Activated CD4-positive, alpha-beta T cell treated with anti-CD3 and anti-CD28 coated beads for 1 hour (primary cell): ENCODE measurements at regions not wholly inside any gene's neighbourhood (a gene's known extent, or its start where the extent isn't known, plus 50 kb on each side); places are given as distances from the start of the nearest gene placed in this dataset.

Source experiments
- DNase-seq: peaks from one replicate; pipeline ENCODE4 v3.0.0-alpha.2; 2020

DNA sequence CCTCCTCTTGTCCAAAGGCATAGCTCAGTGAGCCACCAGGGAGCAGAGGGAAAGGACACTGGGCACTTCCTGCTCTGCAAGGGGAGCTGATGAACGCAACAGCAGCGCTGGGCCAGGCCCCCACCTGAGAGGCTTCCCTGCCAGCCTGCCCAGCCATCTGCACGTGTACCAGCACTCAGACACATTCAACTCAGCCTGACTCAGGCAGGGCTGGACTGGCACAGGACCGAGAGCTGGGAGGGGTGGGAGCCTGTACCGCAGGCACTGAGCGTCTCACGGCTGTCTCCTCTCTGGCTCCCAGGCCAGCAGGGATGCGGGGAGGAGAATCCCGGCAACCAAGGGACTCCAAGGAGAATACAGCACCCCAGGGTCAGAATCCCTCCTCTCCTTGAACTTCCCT, 411.8 kb downstream of the CTTN start:
- DNase-seq, result no peak

DNA sequence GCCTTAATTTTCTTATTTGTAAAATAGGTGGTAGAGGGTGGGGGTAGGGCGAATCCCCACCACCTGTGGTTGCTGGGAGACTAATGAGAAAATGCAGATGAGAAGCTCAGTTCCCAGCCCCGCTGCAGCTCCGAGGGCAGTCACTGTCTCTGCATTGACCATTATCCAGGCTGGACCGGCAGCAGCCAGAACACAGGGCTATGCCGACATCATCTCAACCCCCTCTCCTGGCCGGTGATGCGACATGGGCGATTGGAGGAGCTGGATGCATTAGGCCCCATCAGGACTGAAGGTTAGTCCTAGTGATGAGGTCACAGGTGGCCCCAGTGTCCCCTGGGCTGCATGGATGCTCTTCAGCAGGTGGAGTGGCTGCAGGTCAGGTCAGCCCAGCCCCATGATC, 412.4 kb downstream of the CTTN start:
- DNase-seq, result no peak

DNA sequence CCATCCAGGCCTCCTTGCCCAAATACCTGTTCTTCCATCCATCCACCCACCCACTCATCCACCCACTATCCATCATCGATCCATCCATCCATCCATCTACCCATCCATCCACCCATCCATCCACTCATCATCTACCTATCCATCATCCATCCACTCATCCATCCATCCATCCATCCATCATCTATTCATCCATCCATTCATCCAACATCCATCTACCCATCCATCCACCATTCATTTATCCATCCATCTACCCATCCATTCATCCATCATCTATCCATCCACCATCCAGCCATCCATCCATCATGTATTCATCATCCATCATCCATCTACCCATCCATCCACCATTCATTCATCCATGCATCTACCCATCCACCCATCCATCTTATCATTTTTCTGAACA, 413.2 kb downstream of the CTTN start:
- DNase-seq, result no peak

DNA sequence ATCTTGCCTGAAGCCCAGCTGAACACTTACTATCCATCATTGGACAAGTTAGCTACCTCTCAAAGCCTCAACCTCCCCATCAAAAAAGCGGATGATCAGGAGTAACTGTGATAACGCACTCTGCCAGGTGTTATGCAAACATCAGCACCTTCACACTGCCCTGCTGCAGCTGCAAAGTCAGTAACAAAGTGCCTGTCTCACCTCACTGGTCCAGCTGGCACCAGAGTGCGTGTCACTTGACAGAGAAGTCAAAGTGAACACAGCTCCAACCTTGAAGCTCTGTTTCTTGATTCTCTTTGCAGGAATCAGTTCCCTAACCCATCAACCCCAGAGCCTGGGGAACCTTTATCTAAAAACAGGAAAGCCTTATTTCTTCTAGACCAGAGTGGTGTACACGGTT, 413.6 kb downstream of the CTTN start:
- DNase-seq, result no peak

DNA sequence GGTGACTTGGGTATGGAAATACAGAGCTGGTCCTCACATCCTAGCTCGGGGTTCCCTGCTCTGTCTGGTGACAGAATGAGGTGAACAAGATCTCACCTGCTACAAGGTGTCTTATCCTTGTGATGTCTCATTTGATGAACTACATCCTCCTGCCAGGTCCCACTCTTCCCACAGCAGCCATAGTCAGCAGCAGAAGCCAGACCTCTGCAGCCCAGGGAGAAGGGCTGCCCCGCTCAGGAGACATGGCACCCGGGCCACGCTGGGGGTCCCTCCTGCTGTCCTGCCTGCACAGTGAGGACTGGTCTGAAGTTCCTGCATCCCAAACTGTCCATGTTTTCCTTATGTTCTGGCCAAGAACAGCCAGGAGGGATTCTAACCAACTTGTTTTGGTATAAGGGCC, 414.1 kb downstream of the CTTN start:
- DNase-seq, result no peak

DNA sequence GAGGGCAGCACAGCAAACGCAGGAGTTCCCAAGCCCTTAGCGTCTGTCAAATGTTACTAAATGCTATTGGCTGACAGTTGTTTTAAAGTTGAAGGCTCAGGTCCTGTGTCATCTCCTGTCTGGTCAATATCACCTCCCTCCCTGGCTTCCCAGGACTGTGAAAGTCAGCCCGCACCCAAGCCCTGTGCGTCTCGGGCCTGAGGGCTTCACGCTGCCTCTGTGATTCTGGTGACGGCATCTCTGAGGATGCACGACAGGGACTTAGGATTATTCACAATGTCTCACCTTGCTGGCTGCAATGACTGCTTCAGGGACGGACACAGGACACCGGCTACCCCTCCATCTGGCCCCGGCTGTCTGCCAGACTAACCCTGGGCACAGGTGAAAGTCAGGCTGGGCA, 415.3 kb downstream of the CTTN start:
- no peak for DNase-seq

DNA sequence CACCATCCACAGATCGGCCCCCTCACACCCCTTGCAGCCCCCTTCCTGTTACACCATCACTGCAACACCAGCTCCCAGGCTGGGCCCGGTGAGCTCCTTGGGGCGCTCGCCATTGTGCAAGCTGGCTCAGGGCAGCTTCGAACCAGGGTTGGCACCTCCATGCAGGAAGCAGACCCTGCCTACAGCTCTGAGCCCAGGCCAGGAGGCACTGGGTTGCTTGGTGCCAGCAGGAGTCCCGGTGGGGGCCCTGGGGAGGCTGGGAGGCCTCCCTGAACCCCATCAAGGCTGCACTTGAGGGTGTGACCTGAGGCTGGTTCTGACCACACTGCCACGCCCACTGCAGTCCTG, 417.1 kb downstream of the CTTN start:
- DNase-seq, result no peak

DNA sequence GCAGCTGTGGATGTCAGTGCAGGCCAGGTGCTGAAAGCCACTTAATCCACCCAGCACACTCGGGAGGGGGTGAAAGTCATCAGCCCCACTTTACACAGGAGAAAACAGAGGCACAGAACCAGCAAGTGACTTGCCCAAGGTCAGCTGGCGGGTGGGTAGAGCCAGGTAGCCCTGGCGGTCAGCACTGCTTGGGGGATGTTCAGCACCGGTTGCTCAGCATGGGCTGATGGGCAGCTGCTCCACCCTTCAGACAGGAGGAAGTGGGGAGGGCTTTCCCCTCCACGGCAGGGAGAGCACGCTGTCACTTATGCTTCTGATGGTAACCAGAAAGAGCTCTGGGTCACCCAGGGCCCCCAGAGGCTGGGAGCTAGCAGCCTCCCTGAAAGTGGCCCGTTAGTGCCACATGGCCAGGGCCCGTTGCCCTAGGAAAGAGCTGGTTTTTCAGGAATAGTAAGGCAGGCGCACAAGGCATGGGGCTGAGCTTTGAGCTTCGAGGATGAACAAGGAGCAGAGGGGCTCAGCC, 417.9 kb downstream of the CTTN start:
- DNase-seq, result no peak

DNA sequence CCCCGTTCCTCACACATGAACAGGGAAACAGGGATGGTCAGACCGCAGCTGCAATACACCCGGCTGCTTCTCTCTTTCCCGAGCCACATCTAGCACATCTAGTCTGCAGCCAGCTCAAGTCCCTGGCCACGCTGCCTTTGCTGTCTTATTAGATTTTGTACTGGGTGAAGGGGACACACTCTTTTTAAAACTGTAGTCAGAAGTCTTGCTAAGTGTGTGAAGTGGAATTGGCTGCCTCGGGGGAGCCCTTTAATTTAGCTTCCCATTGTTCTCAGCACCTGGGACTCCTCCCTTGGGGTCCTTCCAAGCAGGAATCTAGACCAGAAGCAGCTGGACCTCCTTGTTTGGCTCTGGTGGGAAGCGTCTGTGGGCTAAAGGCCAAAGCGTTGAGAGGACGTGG, 420.0 kb downstream of the CTTN start:
- DNase-seq, result no peak

DNA sequence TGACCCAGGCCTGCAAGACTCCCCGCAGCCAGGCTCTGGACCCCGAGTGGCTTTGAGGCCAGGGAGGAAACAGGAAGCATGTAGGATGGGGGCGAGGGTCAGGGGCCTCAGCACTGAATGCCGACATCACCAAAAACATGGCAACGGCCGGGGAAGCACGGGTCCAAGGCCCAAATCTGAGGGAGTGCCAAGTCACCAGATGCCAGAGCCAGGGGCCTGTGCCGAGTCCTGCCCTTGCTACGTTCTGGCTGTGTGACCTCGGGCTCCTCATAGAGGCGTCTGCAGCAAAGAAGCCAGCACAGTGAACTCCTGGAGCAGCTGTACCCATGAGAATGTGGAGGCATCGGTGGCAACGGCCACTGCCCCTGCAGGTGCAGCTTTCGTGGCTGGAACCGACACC, 420.7 kb downstream of the CTTN start:
- DNase-seq, result no peak

DNA sequence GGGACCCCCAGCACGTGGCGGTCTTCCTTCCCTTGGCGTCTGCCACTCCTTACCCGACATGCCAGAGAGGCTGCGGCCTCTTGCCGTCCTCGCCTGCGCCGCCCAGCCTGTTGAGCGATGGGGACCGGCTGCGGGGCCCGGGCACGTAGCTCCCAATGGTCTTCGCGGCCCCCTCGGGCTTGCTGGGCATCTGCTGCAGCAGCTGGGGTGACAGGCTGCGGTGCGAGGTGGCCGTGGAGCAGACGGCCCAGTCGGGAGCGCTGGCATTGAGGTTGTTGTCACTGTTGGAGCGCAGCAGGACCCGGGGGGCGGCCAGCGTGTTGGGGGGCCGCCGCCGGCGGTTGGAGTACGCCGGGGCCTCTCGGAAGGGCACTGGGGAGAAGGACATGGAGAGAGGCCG, 422.0 kb downstream of the CTTN start:
- no peak for DNase-seq

DNA sequence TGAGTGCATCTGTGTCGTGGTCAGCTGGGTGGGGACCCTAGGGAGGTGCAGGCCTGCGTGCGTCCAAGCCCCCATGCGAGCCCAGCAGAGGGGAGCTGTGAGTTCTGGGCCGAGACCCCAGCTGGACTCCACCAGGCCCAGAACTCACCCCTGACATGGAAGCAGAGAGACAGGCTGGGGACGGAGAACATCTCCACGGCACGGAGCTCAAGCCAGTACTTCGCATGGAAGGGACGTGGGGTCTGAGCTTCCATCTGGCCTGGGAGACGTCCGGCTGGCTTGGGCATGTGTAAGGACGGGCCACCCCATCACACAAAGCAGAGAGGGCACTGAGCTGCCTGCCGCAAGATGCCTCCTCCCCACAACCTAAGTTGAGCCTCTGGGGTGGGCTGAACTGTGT, 422.4 kb downstream of the CTTN start:
- no peak for DNase-seq

DNA sequence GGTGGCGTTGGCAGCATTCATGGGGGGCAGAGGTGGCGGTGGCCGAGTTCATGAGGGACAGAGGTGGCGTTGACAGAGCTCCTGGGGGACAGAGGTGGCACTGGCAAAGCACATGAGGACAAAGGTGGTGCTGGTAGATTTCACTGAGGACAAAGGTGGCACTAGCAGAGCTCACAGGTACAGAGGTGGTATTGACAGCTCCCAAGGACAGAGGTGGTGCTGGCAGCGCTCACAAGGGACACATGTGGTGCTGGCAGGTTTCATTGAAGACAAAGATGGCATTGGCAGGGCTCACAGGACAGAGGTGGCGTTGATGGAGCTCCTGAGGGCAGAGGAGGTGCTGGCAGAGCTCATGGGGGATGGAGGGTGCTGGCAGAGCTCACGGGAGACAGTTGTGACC, 425.4 kb downstream of the CTTN start:
- DNase-seq, result no peak

DNA sequence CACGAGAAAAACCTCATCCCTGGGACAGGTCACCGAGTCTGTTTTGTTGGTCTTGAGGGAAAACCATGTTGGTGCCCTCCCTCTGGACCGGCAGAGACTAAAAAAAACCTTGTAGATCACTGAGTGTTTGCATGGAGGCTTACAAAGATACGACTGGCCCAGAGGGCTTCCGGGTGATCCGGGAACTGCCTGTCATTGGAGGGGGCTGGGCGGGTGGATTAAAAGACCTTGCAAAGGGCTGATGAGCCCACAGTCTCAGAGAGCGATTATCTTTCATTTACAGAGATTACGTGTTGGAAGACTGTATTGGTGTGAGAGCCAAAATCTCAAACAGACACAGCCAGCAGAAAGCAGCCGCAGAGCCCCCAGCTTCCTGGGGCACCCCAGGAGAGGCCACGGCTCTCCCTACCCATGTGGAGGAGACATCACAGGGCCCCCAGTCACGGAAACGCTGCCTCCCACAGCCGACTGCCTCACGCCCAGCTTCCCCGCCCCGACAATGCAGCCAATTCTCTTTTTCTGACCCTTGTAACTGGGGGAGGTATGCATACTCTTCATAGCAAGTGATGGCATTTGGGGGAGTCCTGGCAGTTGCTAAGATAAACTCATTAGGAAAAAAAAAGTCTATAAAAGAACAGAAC, 426.4 kb downstream of the CTTN start:
- DNase-seq, result no peak

DNA sequence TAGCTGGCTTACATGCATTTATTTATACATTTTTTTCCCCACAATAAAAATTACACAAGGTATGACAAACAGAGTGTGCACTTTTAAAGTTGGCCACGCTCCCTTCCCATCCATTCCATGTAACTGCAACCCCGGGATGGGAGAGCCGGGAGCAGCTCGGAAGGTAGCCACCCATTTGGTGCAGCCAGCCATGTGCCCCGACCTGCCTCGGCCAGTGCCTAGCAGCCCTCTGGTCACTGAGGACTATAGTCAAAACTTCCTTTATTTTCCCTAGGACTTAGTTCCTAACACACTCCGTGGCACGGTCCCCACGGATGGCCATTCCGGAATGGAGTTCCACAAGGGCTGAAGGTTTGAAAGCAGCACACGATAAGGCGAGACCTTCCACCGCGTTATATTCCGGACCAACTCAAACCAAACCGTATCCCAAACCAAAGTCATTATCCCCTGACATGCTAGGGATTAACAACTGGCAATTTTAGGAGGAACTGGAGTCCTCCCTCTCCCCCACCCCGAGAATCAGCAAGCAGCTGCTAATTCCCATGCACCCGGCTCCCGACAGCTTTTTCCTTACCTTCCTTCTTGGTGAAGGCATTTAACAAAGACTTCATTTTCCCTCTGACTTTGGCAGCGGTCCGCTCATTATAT, 426.4 kb downstream of the SHANK2 start:
- no peak for DNase-seq

DNA sequence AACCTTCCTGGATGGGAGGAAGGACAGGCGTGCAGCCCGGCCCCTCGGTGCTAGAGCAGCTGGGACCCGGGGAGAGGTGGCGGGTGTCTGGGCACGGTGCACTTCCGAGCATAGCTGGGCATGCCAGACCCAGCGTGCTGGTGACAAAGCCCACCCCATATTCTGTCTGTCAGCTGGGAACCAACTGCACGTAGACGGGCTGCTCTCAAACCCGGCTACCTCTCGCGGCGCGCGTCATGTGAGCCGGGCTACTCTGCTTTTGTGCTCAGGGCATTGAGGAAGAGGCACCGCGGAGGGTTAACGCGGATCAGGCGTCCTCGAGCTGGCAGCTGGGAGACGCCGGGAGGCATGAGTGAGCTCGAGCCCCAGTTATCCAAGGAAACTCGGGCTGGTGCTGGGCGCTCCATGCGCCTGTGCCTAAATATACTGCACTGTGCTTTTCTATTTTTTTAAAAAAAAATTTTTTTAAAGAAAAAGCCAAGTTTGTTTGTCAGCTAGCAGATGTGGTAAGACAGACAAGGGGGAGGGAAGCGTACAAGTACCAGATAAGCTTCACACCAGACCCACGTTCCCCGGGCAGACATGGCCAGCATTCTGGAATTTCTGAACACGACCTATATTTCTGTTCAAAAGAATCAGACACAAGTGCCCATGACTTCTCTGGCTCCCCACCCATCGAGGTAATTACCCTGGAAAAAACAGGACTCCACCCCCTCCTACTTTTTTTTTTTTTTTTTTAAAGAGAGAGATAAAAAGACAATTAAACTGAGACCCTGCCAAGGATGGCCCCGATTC, 425.6 kb downstream of the SHANK2 start:
- DNase-seq, result no peak

DNA sequence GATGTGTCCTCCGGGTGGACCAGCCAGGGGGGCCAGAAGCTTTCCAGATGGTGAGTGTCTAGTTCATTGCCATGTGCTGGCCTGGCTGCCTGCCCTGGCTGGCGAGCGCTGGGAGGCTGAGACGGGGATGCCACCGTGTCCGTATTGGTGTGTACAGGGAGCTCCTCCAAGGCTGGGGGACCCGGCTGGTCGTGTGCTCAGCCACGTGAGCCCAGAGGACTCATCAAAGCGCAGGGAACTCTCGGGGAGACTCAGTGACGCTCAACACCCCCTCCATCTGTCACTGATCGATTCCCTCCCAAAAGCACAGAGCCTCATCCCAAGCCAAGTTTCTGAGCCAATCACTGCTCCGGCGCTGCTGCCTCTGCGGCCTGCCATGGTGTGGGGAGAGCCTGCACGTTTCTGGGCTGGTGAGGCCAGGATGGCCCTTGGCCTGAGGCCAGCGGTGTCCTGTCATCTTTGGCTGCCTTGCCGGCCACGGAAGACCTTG, 423.7 kb downstream of the SHANK2 start:
- DNase-seq, result no peak

DNA sequence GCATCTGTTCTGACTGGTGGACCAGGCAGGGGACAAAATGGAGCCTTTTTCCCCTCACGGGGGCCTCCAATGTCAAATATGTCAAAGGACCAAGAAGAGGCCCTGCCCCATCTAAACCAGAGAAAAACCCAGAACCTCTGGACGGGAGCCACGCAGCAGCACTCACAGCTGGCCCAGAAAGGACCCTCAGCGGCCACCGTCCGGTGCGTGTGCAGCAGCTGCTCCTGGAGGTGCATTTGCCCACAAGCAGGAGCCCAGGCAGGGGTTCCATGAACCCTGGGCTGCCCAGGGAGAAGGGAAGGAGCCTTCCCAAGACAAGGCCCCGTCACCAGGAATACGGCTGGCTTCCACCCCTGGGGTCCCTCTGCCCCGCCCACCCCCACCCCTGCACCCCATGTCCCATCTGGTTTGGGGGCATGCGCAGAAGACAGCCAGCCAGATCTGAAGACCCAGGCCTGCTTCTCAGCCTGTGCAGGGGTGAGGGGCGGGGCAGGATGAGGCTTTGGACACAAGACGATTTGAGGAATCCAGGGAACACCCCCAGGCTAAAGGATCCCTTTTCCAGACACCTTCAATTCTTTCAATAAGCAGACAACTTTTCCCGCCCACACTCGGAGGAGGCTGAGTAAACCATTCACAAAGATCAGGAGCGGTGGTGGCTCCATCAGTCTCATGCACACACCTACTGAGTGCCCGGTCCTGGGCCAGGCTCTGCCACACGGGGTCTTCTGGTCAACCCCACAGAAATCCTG, 423.1 kb downstream of the SHANK2 start:
- DNase-seq, result no peak

DNA sequence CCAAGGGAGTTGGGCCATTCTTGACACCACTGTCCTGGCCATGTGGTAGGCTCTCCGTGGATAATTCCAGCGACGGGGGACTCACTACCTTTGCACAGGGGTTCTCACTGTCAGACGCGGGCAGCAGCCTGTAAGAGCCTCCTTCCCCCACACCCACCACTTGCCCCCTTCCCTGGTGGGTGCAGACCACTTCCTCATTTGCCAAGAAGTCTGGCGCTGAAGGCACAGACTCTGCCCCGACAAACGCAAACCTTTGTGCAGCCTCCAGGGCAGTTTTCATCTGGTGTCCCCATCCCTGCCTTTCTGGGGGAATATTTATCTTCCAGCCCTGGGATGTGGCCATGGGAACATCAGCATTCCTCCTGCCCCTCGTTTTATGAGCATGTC, 422.5 kb downstream of the SHANK2 start:
- no peak for DNase-seq

DNA sequence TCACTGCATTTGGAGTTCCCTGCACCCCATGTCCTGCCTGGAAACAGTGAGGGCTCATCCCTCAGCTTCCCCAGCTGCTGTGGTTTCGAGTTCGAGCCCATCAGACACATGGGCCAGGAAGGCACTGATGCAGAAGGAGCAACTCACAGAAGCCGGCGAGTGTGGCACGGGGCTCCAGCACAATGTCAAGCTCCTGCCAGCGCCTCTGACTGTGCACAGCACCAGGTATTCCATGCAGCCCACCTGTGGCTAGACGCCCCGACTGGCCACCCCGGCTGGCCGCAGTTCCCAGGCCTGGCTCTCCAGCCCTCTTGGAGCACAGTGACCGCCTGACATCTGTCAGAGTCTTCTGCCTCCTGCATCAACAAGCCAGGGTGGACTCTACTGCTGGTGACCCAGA, 419.4 kb downstream of the SHANK2 start:
- no peak for DNase-seq

DNA sequence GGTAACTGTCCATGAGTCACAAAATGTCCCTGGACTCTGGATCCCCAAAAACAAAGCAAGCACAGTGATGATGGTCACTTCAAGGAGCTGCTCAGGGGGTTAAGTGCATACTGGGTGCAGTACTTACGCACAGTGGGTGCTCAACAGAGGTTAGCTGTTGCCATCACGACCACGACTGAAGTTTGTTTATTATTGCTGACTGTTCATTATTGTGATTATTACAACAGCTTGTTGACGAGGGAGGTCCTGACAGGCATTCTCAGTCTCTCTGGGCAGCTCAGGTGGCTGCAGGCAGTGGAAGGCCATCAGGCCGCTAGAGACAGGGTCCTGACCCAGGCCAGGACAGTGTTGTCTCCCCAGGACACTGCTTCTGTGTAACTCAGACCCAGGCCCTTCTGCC, 418.8 kb downstream of the SHANK2 start:
- DNase-seq, result no peak

DNA sequence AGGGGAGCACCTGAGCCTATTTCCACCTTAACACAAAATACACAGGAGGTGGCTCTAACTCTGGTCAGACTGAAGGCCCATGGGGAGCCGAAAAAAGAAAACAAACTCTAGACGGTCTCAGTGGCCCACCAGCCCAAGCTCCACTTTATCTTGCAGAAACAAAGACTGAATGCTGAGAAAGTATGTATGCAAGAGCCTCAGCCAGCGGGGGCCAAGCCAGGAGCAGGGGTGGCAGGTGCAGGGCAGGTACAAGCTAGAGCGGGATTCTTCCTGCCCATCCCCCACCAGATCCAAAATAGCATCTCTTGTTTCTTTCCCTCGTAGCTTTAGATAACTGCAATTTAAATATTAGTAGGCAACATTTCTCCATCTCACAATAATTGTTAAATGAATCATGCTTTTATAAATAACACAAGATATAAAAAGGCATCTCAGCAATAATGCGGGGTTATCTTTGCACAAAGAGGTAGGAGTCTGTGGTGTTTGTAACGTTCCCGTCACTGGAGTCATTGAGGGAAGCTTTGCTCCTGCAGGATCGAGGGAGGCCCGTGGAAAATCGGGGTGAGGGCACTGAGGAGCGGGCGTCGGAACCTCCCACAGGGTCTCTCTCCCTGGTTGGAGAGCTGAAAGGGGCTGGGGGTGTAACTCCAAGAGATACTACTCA, 418.0 kb downstream of the SHANK2 start:
- DNase-seq, result no peak
